NB4 (cell line): ENCODE measurements at regions not wholly inside any gene's neighbourhood (a gene's known extent, or its start where the extent isn't known, plus 50 kb on each side); places are given as distances from the start of the nearest gene placed in this dataset.
"Not testable (repeated sequence)": the region's sequence is repeated elsewhere in the genome, so short reads cannot be mapped to it uniquely, and the experiment has no call there.

Experiments
- DNase-seq: peaks from one replicate; pipeline ENCODE4 v3.0.0; 2010; ENCODE audit warnings: low read depth
- H3K4me3 ChIP-seq: one replicate; pipeline ENCODE4 v1.5.1; 2011; ENCODE audit warnings: mild to moderate bottlenecking, low read depth, low read length, moderate library complexity
- MYC ChIP-seq: IDR thresholded peaks from 2 replicates; pipeline ENCODE4 v1.6.1; 2011; ENCODE audit warnings: low read depth, low read length
- POLR2A ChIP-seq: IDR thresholded peaks from 2 replicates; pipeline ENCODE4 v1.6.1; 2011; ENCODE audit warnings: mild to moderate bottlenecking; ENCODE audit not compliant: insufficient read length; ENCODE audit errors: extremely low read depth
- TF ChIP-seq, protein P1 (sequence below): IDR thresholded peaks from one replicate; pipeline ENCODE4 v1.5.1; 2012; ENCODE audit warnings: low read depth, low read length
- TF ChIP-seq, protein P2 (sequence below): IDR thresholded peaks from 2 replicates; pipeline ENCODE4 v1.6.1; 2011; ENCODE audit warnings: low read depth, low read length

DNA sequence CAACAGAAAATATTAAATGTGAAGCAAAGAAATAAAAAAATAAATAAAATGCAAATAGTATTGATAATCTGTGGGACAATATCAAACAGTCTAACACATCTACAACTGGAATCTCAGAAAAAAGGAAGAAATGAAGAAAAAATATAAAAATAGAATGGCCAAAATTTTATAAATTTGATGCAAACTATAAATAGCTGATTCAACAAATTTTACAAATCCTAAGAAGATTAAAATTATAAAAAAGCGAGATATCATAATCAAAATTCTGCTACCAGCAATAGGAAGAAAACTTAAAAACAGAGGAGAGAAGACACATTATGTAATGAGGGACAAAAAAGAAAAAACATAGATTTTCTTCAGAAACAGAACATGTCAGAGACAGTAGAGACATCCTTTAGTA, 129.2 kb upstream of the IRX1 start:
- TF ChIP-seq POLR2A, result no peak
- no peak for TF ChIP-seq MYC
- TF ChIP-seq, protein P1, sequence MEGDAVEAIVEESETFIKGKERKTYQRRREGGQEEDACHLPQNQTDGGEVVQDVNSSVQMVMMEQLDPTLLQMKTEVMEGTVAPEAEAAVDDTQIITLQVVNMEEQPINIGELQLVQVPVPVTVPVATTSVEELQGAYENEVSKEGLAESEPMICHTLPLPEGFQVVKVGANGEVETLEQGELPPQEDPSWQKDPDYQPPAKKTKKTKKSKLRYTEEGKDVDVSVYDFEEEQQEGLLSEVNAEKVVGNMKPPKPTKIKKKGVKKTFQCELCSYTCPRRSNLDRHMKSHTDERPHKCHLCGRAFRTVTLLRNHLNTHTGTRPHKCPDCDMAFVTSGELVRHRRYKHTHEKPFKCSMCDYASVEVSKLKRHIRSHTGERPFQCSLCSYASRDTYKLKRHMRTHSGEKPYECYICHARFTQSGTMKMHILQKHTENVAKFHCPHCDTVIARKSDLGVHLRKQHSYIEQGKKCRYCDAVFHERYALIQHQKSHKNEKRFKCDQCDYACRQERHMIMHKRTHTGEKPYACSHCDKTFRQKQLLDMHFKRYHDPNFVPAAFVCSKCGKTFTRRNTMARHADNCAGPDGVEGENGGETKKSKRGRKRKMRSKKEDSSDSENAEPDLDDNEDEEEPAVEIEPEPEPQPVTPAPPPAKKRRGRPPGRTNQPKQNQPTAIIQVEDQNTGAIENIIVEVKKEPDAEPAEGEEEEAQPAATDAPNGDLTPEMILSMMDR, result no peak
- TF ChIP-seq, protein P2, sequence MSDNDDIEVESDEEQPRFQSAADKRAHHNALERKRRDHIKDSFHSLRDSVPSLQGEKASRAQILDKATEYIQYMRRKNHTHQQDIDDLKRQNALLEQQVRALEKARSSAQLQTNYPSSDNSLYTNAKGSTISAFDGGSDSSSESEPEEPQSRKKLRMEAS, result no peak
- no peak overlapping the region for H3K4me3 ChIP-seq
- DNase-seq, result no peak

DNA sequence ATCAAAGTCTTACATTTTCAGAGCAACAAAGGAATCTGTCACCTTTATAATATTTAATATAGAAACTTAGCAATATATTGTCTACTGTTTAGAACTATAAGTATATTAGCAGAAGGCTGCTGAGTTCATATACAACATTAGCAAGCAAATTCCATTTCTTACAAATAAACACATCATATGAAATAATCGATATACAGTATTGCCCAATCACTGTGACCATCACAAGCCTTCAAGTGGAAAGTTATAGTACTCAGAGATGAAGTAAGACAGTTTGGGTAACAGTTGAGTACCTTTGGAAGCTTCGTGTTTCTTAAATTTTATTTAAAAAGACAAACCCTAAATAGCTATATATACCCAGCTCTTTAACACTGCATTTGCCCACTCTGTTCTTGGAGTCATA, 135.2 kb upstream of the IRX1 start:
- TF ChIP-seq, protein P1, result no peak
- TF ChIP-seq, protein P2, result no peak
- TF ChIP-seq POLR2A (no peak), MYC (no peak)
- H3K4me3 ChIP-seq, result no peak overlapping the region
- no peak for DNase-seq

DNA sequence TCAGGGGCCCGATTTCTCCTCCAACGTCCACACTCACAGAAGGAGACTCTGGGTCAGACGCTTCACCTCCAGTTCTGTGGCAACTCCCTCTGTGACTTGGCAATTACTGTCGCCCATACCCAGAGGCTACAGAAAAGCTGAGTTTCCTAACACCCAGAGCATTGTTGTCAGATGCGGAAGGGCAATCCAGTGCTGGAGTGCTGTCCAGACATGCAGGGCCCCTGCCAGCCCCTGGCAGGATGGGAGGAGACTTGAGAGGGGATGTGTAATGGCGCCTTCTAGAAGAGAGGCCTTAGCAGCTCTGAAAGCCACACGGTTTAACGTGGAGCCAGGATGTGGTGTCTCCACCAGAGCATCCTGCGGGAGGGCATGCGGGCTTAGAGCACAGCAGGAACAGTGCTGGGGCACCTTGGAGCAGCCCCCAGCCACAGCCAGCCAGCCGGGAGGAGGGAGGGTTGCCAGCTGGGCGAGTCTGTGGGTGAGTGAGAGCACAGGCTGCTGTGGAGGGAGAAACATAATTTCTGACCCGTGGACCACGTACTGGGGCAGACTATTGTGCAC, 139.4 kb upstream of the IRX1 start:
- no peak overlapping the region for H3K4me3 ChIP-seq
- TF ChIP-seq, protein P1, result no peak
- TF ChIP-seq POLR2A, result no peak
- TF ChIP-seq, protein P2, result no peak
- TF ChIP-seq MYC, result no peak
- no peak for DNase-seq

DNA sequence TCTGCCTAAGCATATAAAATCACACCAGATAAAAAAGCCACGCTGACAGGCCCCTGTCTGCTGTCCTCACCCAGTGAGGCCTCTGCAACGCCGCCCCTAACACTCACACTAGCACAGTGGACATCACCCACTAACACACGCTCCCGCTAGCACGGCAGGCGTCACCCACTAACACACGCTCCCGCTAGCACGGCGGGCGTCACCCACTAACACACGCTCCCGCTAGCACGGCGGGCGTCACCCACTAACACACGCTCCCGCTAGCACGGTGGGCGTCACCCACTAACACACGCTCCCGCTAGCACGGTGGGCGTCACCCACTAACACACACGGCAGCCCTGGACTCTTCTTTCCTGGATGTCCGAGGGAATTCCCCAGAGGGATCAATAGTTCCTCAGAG, 141.6 kb upstream of the IRX1 start:
- not testable (repeated sequence) for H3K4me3 ChIP-seq, DNase-seq

DNA sequence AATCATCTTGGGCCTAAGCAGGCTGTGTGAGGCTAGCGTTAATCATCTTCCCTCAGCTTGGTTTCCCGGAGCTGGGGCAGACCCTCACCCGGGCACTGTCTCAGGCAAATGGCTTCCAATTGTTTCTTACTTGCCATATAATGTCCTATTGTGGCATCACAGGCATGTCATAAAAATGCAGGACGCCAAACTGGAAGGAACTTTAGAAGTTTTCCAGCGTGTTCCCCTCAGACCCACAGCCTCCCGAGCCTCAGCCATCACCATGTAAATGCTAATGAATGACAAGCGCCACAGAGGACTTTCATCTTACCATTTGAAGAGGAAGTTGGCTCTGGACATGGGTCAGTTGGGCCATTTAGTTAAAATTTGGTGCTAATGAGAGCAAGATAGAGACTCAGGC, 143.0 kb upstream of the IRX1 start:
- DNase-seq, result no peak
- H3K4me3 ChIP-seq, result no peak overlapping the region
- TF ChIP-seq POLR2A (no peak), MYC (no peak)
- TF ChIP-seq, protein P2, result no peak
- TF ChIP-seq, protein P1, result no peak

DNA sequence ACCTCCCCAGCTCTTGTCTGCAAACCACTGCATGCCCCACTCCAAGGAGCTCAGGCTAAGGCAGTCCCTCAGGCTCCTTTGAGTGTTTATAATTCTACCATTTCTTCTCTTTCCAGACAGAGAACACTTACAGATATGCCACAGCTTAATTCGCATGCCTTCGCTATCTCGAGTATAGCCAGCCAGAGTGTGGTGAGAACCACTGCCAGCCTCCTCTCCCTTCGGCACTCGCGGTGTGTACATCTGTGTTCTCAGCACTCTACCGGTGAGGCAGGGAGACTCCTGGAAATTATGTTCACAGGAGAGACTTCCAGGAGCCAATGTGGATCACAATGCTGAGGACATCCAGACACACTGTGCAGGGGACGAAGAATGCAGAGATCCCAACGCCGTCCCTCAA, 143.7 kb upstream of the IRX1 start:
- no peak for DNase-seq
- TF ChIP-seq, protein P1, result no peak
- TF ChIP-seq, protein P2, result no peak
- TF ChIP-seq POLR2A (no peak), MYC (no peak)
- no peak overlapping the region for H3K4me3 ChIP-seq
